ENCODE measurements at regions not wholly inside any gene's neighbourhood (a gene's known extent, or its start where the extent isn't known, plus 50 kb on each side); places are given as distances from the start of the nearest gene placed in this dataset.
"Not testable (repeated sequence)": the region's sequence is repeated elsewhere in the genome, so short reads cannot be mapped to it uniquely, and the experiment has no call there.

GRCh38 chr5:115751176-115751575, 65.3 kb downstream of the CDO1 start:
- Histone ChIP-seq H3K4me3 (ENCODE audit: low read depth in 1 of 3, low read length in 3 of 3) (no peak overlapping the region), H3K4me1 (ENCODE audit: control insufficient read depth in 3 of 3, insufficient read depth in 2 of 3, low read depth in 1 of 3, low read length in 2 of 3) (no peaks in the 10 kb centered on the region), H3K36me3 (ENCODE audit: control insufficient read depth in 3 of 3, insufficient read depth in 2 of 3, low read depth in 1 of 3, low read length in 3 of 3) (no peaks in the 10 kb centered on the region), H3K9me3 (ENCODE audit: control insufficient read depth in 2 of 2, insufficient read depth in 1 of 2, low read depth in 1 of 2, low read length in 1 of 2) (no peaks in the 10 kb centered on the region), H3K27ac (ENCODE audit: low read depth in 1 of 3, low read length in 2 of 3) (no peak overlapping the region), H3K27me3 (ENCODE audit: control insufficient read depth in 3 of 3, insufficient read depth in 3 of 3, low read length in 3 of 3) (no peaks in the 10 kb centered on the region)
- WGBS, 3 donors: 57 to 74% (median 60%) methylated on average over 2 of the region's 2 CpGs
- FAIRE-seq (no peak), DNase-seq (no peak)

GRCh38 chr5:115749016-115749415, 67.4 kb downstream of the CDO1 start:
- H3K9me3 ChIP-seq (ENCODE audit: control insufficient read depth in 2 of 2, insufficient read depth in 1 of 2, low read depth in 1 of 2, low read length in 1 of 2): peaks cover 0 to 13% of the 10 kb centered on the region in 2 donors
- no peak overlapping the region for H3K27ac ChIP-seq (ENCODE audit: low read depth in 1 of 3, low read length in 2 of 3)
- H3K36me3 ChIP-seq (ENCODE audit: control insufficient read depth in 3 of 3, insufficient read depth in 2 of 3, low read depth in 1 of 3, low read length in 3 of 3): no peaks in the 10 kb centered on the region
- H3K27me3 ChIP-seq (ENCODE audit: control insufficient read depth in 3 of 3, insufficient read depth in 3 of 3, low read length in 3 of 3): no peaks in the 10 kb centered on the region
- H3K4me1 ChIP-seq (ENCODE audit: control insufficient read depth in 3 of 3, insufficient read depth in 2 of 3, low read depth in 1 of 3, low read length in 2 of 3): no peaks in the 10 kb centered on the region
- 45 to 60% (median 50%) methylated on average over 1 of the region's 1 CpG for WGBS, 3 donors
- no peak overlapping the region for H3K4me3 ChIP-seq (ENCODE audit: low read depth in 1 of 3, low read length in 3 of 3)
- FAIRE-seq: no peak
- DNase-seq: no peak

GRCh38 chr5:115739245-115739644, 77.2 kb downstream of the CDO1 start:
- H3K4me3 ChIP-seq (ENCODE audit: low read depth in 1 of 3, low read length in 3 of 3); H3K27ac ChIP-seq (ENCODE audit: low read depth in 1 of 3, low read length in 2 of 3); FAIRE-seq: not testable (repeated sequence)

GRCh38 chr5:115738830-115739229, 77.6 kb downstream of the CDO1 start:
- no peak overlapping the region for H3K4me3 ChIP-seq (ENCODE audit: low read depth in 1 of 3, low read length in 3 of 3)
- WGBS, 3 donors: 36 to 44% (median 42%) methylated on average over 1 of the region's 1 CpG
- no peak overlapping the region for H3K27ac ChIP-seq (ENCODE audit: low read depth in 1 of 3, low read length in 2 of 3)
- H3K4me1 ChIP-seq (ENCODE audit: control insufficient read depth in 3 of 3, insufficient read depth in 2 of 3, low read depth in 1 of 3, low read length in 2 of 3): no peaks in the 10 kb centered on the region
- FAIRE-seq (no peak), DNase-seq (no peak)
- peaks cover 0 to 2% (median 0%) of the 10 kb centered on the region in 3 donors for H3K27me3 ChIP-seq (ENCODE audit: control insufficient read depth in 3 of 3, insufficient read depth in 3 of 3, low read length in 3 of 3)
- no peaks in the 10 kb centered on the region for H3K9me3 ChIP-seq (ENCODE audit: control insufficient read depth in 2 of 2, insufficient read depth in 1 of 2, low read depth in 1 of 2, low read length in 1 of 2)
- no peaks in the 10 kb centered on the region for H3K36me3 ChIP-seq (ENCODE audit: control insufficient read depth in 3 of 3, insufficient read depth in 2 of 3, low read depth in 1 of 3, low read length in 3 of 3)

More at GRCh38 chr5:115739245-115739644, 77.2 kb downstream of the CDO1 start:
- not testable (repeated sequence) for H3K27me3 ChIP-seq (ENCODE audit: control insufficient read depth in 3 of 3, insufficient read depth in 3 of 3, low read length in 3 of 3); H3K9me3 ChIP-seq (ENCODE audit: control insufficient read depth in 2 of 2, insufficient read depth in 1 of 2, low read depth in 1 of 2, low read length in 1 of 2); H3K36me3 ChIP-seq (ENCODE audit: control insufficient read depth in 3 of 3, insufficient read depth in 2 of 3, low read depth in 1 of 3, low read length in 3 of 3); H3K4me1 ChIP-seq (ENCODE audit: control insufficient read depth in 3 of 3, insufficient read depth in 2 of 3, low read depth in 1 of 3, low read length in 2 of 3); DNase-seq
- WGBS, 3 donors: 72 to 82% (median 80%) methylated on average over 6 of the region's 6 CpGs

- Histone ChIP-seq H3K9me3 (ENCODE audit: control insufficient read depth in 2 of 2, insufficient read depth in 1 of 2, low read depth in 1 of 2, low read length in 1 of 2) (no peaks in the 10 kb centered on the region), H3K4me3 (ENCODE audit: low read depth in 1 of 3, low read length in 3 of 3) (no peak overlapping the region), H3K4me1 (ENCODE audit: control insufficient read depth in 3 of 3, insufficient read depth in 2 of 3, low read depth in 1 of 3, low read length in 2 of 3) (no peaks in the 10 kb centered on the region), H3K27ac (ENCODE audit: low read depth in 1 of 3, low read length in 2 of 3) (no peak overlapping the region), H3K27me3 (ENCODE audit: control insufficient read depth in 3 of 3, insufficient read depth in 3 of 3, low read length in 3 of 3) (peaks cover 0 to 2% (median 0%) of the 10 kb centered on the region in 3 donors), H3K36me3 (ENCODE audit: control insufficient read depth in 3 of 3, insufficient read depth in 2 of 3, low read depth in 1 of 3, low read length in 3 of 3) (no peaks in the 10 kb centered on the region)
- no peak for FAIRE-seq
- 94 to 100% (median 96%) methylated on average over 1 of the region's 1 CpG for WGBS, 3 donors
- no peak for DNase-seq
Measured at GRCh38 chr5:115737452-115737851, 79.0 kb downstream of the CDO1 start.

GRCh38 chr5:115736690-115737005, 79.8 kb downstream of the CDO1 start:
- H3K27ac ChIP-seq (ENCODE audit: low read depth in 1 of 3, low read length in 2 of 3): no peak overlapping the region
- no peak overlapping the region for H3K4me3 ChIP-seq (ENCODE audit: low read depth in 1 of 3, low read length in 3 of 3)
- peaks cover 0 to 2% (median 0%) of the 10 kb centered on the region in 3 donors for H3K27me3 ChIP-seq (ENCODE audit: control insufficient read depth in 3 of 3, insufficient read depth in 3 of 3, low read length in 3 of 3)
- no peaks in the 10 kb centered on the region for H3K36me3 ChIP-seq (ENCODE audit: control insufficient read depth in 3 of 3, insufficient read depth in 2 of 3, low read depth in 1 of 3, low read length in 3 of 3)
- DNase-seq: no peak
- no peaks in the 10 kb centered on the region for H3K4me1 ChIP-seq (ENCODE audit: control insufficient read depth in 3 of 3, insufficient read depth in 2 of 3, low read depth in 1 of 3, low read length in 2 of 3)
- H3K9me3 ChIP-seq (ENCODE audit: control insufficient read depth in 2 of 2, insufficient read depth in 1 of 2, low read depth in 1 of 2, low read length in 1 of 2): no peaks in the 10 kb centered on the region
- WGBS, 3 donors: 31 to 90% (median 84%) methylated on average over 1 of the region's 1 CpG
- no peak for FAIRE-seq

GRCh38 chr5:115736004-115736689, 80.3 kb downstream of the CDO1 start:
- WGBS, 3 donors: 58 to 66% (median 61%) methylated on average over 3 of the region's 3 CpGs

GRCh38 chr5:115735108-115735998, 81.1 kb downstream of the CDO1 start:
- Histone ChIP-seq H3K4me1 (ENCODE audit: control insufficient read depth in 3 of 3, insufficient read depth in 2 of 3, low read depth in 1 of 3, low read length in 2 of 3) (no peaks in the 10 kb centered on the region), H3K9me3 (ENCODE audit: control insufficient read depth in 2 of 2, insufficient read depth in 1 of 2, low read depth in 1 of 2, low read length in 1 of 2) (no peaks in the 10 kb centered on the region), H3K27me3 (ENCODE audit: control insufficient read depth in 3 of 3, insufficient read depth in 3 of 3, low read length in 3 of 3) (peaks cover 0 to 2% (median 0%) of the 10 kb centered on the region in 3 donors), H3K4me3 (ENCODE audit: low read depth in 1 of 3, low read length in 3 of 3) (no peak overlapping the region), H3K36me3 (ENCODE audit: control insufficient read depth in 3 of 3, insufficient read depth in 2 of 3, low read depth in 1 of 3, low read length in 3 of 3) (no peaks in the 10 kb centered on the region), H3K27ac (ENCODE audit: low read depth in 1 of 3, low read length in 2 of 3) (no peak overlapping the region)
- DNase-seq: no peak
- FAIRE-seq: no peak
- 66 to 73% (median 70%) methylated on average over 7 of the region's 7 CpGs for WGBS, 3 donors

More at GRCh38 chr5:115736004-115736689, 80.3 kb downstream of the CDO1 start:
- peaks cover 0 to 2% (median 0%) of the 10 kb centered on the region in 3 donors for H3K27me3 ChIP-seq (ENCODE audit: control insufficient read depth in 3 of 3, insufficient read depth in 3 of 3, low read length in 3 of 3)
- no peak for DNase-seq
- H3K9me3 ChIP-seq (ENCODE audit: control insufficient read depth in 2 of 2, insufficient read depth in 1 of 2, low read depth in 1 of 2, low read length in 1 of 2): no peaks in the 10 kb centered on the region
- H3K4me3 ChIP-seq (ENCODE audit: low read depth in 1 of 3, low read length in 3 of 3): no peak overlapping the region
- no peak overlapping the region for H3K27ac ChIP-seq (ENCODE audit: low read depth in 1 of 3, low read length in 2 of 3)
- no peaks in the 10 kb centered on the region for H3K36me3 ChIP-seq (ENCODE audit: control insufficient read depth in 3 of 3, insufficient read depth in 2 of 3, low read depth in 1 of 3, low read length in 3 of 3)
- no peak for FAIRE-seq
- H3K4me1 ChIP-seq (ENCODE audit: control insufficient read depth in 3 of 3, insufficient read depth in 2 of 3, low read depth in 1 of 3, low read length in 2 of 3): no peaks in the 10 kb centered on the region

All from small intestine (tissue), 7 donors.